Retinal pigment epithelial cell (primary cell): ENCODE measurements at regions not wholly inside any gene's neighbourhood (a gene's known extent, or its start where the extent isn't known, plus 50 kb on each side); places are given as distances from the start of the nearest gene placed in this dataset.

ENCODE experiments used
- DNase-seq: peaks from one replicate; pipeline ENCODE4 v3.0.0-alpha.2; 2010; ENCODE audit warnings: low read depth
- H3K4me3 ChIP-seq: 2 replicates; pipeline ENCODE4 v1.5.1; 2011; ENCODE audit warnings: mild to moderate bottlenecking, low read length, control low read depth, moderate library complexity
- CTCF ChIP-seq: conservative IDR thresholded peaks from 2 replicates; pipeline ENCODE4 v1.5.1; 2011; ENCODE audit warnings: low read depth, low read length, control low read depth, inconsistent platforms

GRCh38 chr7:155138204-155138603 lies 68.1 kb downstream of the HTR5A start:
- H3K4me3 ChIP-seq: no peak overlapping the region
- TF ChIP-seq CTCF: no peak
- no peak for DNase-seq

GRCh38 chr7:155141562-155141961 lies 71.4 kb downstream of the HTR5A start:
- H3K4me3 ChIP-seq: no peak overlapping the region
- TF ChIP-seq CTCF: no peak
- no peak for DNase-seq

- no peak overlapping the region for H3K4me3 ChIP-seq
- no peak for DNase-seq
- no peak for TF ChIP-seq CTCF
Measured at GRCh38 chr7:155143381-155143780, 73.3 kb downstream of the HTR5A start.

- no peak for TF ChIP-seq CTCF
- no peak for DNase-seq
- no peak overlapping the region for H3K4me3 ChIP-seq
Measured at GRCh38 chr7:155144371-155144770, 74.2 kb downstream of the HTR5A start.

GRCh38 chr7:155145477-155146255 lies 75.5 kb downstream of the HTR5A start:
- DNase-seq: no peak
- TF ChIP-seq CTCF: no peak
- H3K4me3 ChIP-seq: no peak overlapping the region

- TF ChIP-seq CTCF: no peak
- H3K4me3 ChIP-seq: no peak overlapping the region
- DNase-seq: no peak
Measured at GRCh38 chr7:155147172-155147571, 77.0 kb downstream of the HTR5A start.

GRCh38 chr7:155147624-155148023 lies 77.5 kb downstream of the HTR5A start:
- H3K4me3 ChIP-seq: no peak overlapping the region
- DNase-seq: no peak
- TF ChIP-seq CTCF: no peak
